WTC11 (cell line): ENCODE measurements at regions not wholly inside any gene's neighbourhood (a gene's known extent, or its start where the extent isn't known, plus 50 kb on each side); places are given as distances from the start of the nearest gene placed in this dataset.

Experiments
- ATAC-seq: fragments of 200-7000 bp; cut with Tn5 transposase; 2 replicates; pipeline ENCODE4 v1.10.0; 2021; ENCODE audit warnings: mild to moderate bottlenecking, moderate library complexity
- CTCF ChIA-PET: fragments of 300-600 bp; sonication (Branson Sonifier 250); formaldehyde crosslinking; loops from one replicate; lab custom pipeline; 2021; ENCODE audit warnings: antibody characterized with exemption; lab: Charles Lee
- POLR2A ChIA-PET: fragments of 350-600 bp; sonication (Branson Sonifier 250); formaldehyde crosslinking; loops from one replicate; lab custom pipeline; 2021; ENCODE audit warnings: antibody characterized with exemption; lab: Charles Lee
- DNase-seq: peaks from one replicate; pipeline ENCODE4 v3.0.0; 2021; ENCODE audit warnings: low spot score
- H3K27ac Mint-ChIP-seq: 2 replicates; pipeline ENCODE4 v1.8.0; 2021; ENCODE audit warnings: mixed read lengths
- H3K27me3 Mint-ChIP-seq: 2 replicates; pipeline ENCODE4 v1.8.0; 2021; ENCODE audit warnings: low read depth, mild to moderate bottlenecking, moderate library complexity, mixed read lengths
- H3K36me3 Mint-ChIP-seq: 2 replicates; pipeline ENCODE4 v1.8.0; 2021; ENCODE audit warnings: mixed read lengths
- H3K4me1 Mint-ChIP-seq: 2 replicates; pipeline ENCODE4 v1.8.0; 2022; ENCODE audit warnings: mixed read lengths
- H3K4me3 Mint-ChIP-seq: 2 replicates; pipeline ENCODE4 v1.8.0; 2021; ENCODE audit warnings: mild to moderate bottlenecking, moderate library complexity, mixed read lengths
- H3K9me3 Mint-ChIP-seq: 2 replicates; pipeline ENCODE4 v1.8.0; 2021; ENCODE audit warnings: mixed read lengths
- EMX1 ChIP-seq: fragments of 250-450 bp; sonication (Bioruptor Pico); IDR thresholded peaks from 2 replicates; pipeline ENCODE4 v1.8.0; 2021; ENCODE audit warnings: mild to moderate bottlenecking
- KAT7 ChIP-seq: sonication (generic); formaldehyde crosslinking; IDR thresholded peaks from 2 replicates; pipeline ENCODE4 v1.8.1; 2023; ENCODE audit warnings: missing genetic modification reagents, mild to moderate bottlenecking, borderline replicate concordance
- MXD4 ChIP-seq: fragments of 250-450 bp; sonication (Bioruptor Pico); IDR thresholded peaks from 2 replicates; pipeline ENCODE4 v1.8.0; 2021; ENCODE audit warnings: mild to moderate bottlenecking, moderate library complexity, borderline replicate concordance
- MYBL2 ChIP-seq: sonication (generic); formaldehyde crosslinking; IDR thresholded peaks from 2 replicates; pipeline ENCODE4 v1.8.1; 2023; ENCODE audit warnings: mild to moderate bottlenecking, moderate library complexity, missing genetic modification reagents
- RORB ChIP-seq: fragments of 250-450 bp; sonication (Bioruptor Pico); IDR thresholded peaks from 2 replicates; pipeline ENCODE4 v1.9.0; 2021; ENCODE audit warnings: mild to moderate bottlenecking
- SP1 ChIP-seq: sonication (generic); formaldehyde crosslinking; conservative IDR thresholded peaks from 2 replicates; pipeline ENCODE4 v1.8.1; 2022; ENCODE audit warnings: missing genetic modification reagents
- TEAD1 ChIP-seq: sonication (generic); formaldehyde crosslinking; IDR thresholded peaks from 2 replicates; pipeline ENCODE4 v1.8.0; 2022; ENCODE audit warnings: mild to moderate bottlenecking, missing genetic modification reagents
- ZNF121 ChIP-seq: sonication (generic); formaldehyde crosslinking; IDR thresholded peaks from 2 replicates; pipeline ENCODE4 v1.8.0; 2023; ENCODE audit warnings: missing genetic modification reagents
- ZNF232 ChIP-seq: sonication (generic); formaldehyde crosslinking; IDR thresholded peaks from 2 replicates; pipeline ENCODE4 v1.8.0; 2022; ENCODE audit warnings: mild to moderate bottlenecking, missing genetic modification reagents
- ZNF396 ChIP-seq: fragments of 250-450 bp; sonication (Bioruptor Pico); IDR thresholded peaks from 2 replicates; pipeline ENCODE4 v1.8.0; 2021; ENCODE audit warnings: mild to moderate bottlenecking, moderate library complexity, borderline replicate concordance
- ZNF423 ChIP-seq: fragments of 250-450 bp; sonication (Bioruptor Pico); IDR thresholded peaks from 2 replicates; pipeline ENCODE4 v2.1.2; 2022; ENCODE audit warnings: mild to moderate bottlenecking, moderate library complexity
- TF ChIP-seq, protein P1 (sequence below): sonication (generic); formaldehyde crosslinking; IDR thresholded peaks from 2 replicates; pipeline ENCODE4 v1.8.1; 2023; ENCODE audit warnings: mild to moderate bottlenecking, missing genetic modification reagents, moderate library complexity
- TF ChIP-seq, protein P2 (sequence below): fragments of 250-450 bp; sonication (Bioruptor Pico); IDR thresholded peaks from 2 replicates; pipeline ENCODE4 v1.8.0; 2021; ENCODE audit warnings: mild to moderate bottlenecking
- TF ChIP-seq, protein P3 (sequence below): fragments of 250-450 bp; sonication (Bioruptor Pico); conservative IDR thresholded peaks from 2 replicates; pipeline ENCODE4 v1.9.0; 2021; ENCODE audit warnings: mild to moderate bottlenecking
- TF ChIP-seq, protein P4 (sequence below): fragments of 250-450 bp; sonication (Bioruptor Pico); IDR thresholded peaks from 2 replicates; pipeline ENCODE4 v1.9.0; 2021; ENCODE audit warnings: moderate library complexity, mild to moderate bottlenecking, inconsistent platforms, borderline replicate concordance
- TF ChIP-seq, protein P5 (sequence below): sonication (generic); formaldehyde crosslinking; IDR thresholded peaks from 2 replicates; pipeline ENCODE4 v1.8.0; 2022; ENCODE audit warnings: mild to moderate bottlenecking, missing genetic modification reagents
- TF ChIP-seq, protein P6 (sequence below): sonication (generic); formaldehyde crosslinking; IDR thresholded peaks from 2 replicates; pipeline ENCODE4 v1.8.0; 2022; ENCODE audit warnings: mild to moderate bottlenecking, missing genetic modification reagents
- TF ChIP-seq, protein P7 (sequence below): sonication (generic); formaldehyde crosslinking; IDR thresholded peaks from 2 replicates; pipeline ENCODE4 v1.8.1; 2023; ENCODE audit warnings: mild to moderate bottlenecking, missing genetic modification reagents, moderate library complexity
- TF ChIP-seq, protein P8 (sequence below): sonication (generic); formaldehyde crosslinking; IDR thresholded peaks from 2 replicates; pipeline ENCODE4 v1.8.0; 2022; ENCODE audit warnings: mild to moderate bottlenecking, missing genetic modification reagents

DNA sequence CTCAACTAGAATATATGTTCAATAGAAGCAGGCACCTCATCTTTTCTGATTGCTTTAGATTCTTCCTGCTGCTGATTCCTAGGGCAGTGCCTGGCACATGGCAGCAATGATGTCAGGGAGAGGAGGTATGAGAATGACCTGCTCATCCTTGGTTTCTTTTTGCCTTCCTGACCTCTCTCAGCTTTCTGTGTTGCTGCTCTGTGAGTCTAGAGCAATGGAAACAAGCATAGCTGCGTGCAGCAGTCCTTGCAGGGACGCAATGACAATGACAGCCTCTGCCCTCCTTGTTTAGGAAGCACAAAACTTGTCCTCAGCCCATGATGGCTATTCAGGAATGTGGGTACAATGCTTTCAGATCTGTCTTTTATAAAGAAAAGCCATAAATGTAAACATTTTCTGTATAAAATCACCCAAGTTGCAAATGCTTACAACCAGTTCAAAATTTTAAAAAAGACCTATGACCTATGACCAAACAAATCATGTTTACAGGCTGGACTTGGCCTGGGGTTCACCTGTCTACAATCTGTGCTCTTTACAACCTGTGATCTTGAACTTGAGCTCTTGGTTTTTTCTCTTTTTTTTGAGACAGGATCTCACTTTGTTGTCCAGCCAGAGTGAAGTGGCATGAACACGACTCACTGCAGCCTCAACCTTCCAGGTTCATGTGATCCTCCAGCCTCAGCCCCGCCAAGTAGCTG, 549.4 kb upstream of the ATP2B1 start:
- Mint-ChIP-seq H3K36me3 (no peaks in the 10 kb centered on the region), H3K9me3 (no peaks in the 10 kb centered on the region), H3K4me3 (no peak overlapping the region), H3K27me3 (no peaks in the 10 kb centered on the region), H3K4me1 (peaks cover 7% of the 10 kb centered on the region), H3K27ac (no peak overlapping the region)
- no peak for DNase-seq
- TF ChIP-seq, protein P1, sequence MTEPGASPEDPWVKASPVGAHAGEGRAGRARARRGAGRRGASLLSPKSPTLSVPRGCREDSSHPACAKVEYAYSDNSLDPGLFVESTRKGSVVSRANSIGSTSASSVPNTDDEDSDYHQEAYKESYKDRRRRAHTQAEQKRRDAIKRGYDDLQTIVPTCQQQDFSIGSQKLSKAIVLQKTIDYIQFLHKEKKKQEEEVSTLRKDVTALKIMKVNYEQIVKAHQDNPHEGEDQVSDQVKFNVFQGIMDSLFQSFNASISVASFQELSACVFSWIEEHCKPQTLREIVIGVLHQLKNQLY (CRISPR knock-in tag): no peak
- TF ChIP-seq MYBL2 (CRISPR knock-in tag) (no peak), TEAD1 (CRISPR knock-in tag) (no peak), ZNF121 (CRISPR knock-in tag) (no peak), ZNF232 (CRISPR knock-in tag) (no peak), ZNF423 (CRISPR knock-in tag) (no peak), RORB (CRISPR knock-in tag) (no peak), KAT7 (CRISPR knock-in tag) (no peak), MXD4 (CRISPR knock-in tag) (no peak), EMX1 (CRISPR knock-in tag) (no peak)
- TF ChIP-seq, protein P2, sequence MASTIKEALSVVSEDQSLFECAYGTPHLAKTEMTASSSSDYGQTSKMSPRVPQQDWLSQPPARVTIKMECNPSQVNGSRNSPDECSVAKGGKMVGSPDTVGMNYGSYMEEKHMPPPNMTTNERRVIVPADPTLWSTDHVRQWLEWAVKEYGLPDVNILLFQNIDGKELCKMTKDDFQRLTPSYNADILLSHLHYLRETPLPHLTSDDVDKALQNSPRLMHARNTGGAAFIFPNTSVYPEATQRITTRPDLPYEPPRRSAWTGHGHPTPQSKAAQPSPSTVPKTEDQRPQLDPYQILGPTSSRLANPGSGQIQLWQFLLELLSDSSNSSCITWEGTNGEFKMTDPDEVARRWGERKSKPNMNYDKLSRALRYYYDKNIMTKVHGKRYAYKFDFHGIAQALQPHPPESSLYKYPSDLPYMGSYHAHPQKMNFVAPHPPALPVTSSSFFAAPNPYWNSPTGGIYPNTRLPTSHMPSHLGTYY (CRISPR knock-in tag): no peak
- TF ChIP-seq, protein P3, sequence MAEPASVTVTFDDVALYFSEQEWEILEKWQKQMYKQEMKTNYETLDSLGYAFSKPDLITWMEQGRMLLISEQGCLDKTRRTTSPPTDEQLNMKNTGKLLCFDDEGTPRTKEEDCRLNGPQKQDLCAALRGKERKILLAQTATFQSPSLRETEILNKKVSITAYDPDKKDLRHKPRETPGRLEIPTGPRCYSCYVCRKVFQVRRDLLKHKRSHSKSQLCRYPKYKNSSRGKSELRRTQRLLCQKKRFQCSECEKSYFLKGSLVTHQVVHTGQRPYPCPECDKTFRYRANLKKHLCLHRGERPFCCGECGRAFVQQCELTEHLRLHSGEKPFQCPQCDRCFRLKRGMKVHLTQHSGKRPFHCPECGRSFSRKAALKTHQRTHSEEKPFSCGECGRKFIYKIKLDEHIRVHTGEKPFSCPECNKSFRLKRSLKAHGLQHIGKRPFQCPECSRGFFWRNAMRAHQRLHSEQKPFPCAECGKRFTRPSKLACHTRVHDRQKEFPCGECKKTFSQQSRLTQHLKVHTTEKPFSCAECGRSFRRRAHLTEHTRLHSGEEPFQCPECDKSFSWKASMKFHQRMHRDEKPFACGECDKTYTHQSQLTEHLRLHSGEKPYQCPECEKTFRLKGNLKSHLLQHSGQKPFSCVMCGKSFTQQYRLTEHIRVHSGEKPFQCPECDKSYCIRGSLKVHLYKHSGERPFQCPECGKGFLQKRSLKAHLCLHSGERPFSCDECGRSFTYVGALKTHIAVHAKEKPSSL: no peak
- ChIA-PET POLR2A (no interaction called here), CTCF (no interaction called here)
- ATAC-seq: no peak

DNA sequence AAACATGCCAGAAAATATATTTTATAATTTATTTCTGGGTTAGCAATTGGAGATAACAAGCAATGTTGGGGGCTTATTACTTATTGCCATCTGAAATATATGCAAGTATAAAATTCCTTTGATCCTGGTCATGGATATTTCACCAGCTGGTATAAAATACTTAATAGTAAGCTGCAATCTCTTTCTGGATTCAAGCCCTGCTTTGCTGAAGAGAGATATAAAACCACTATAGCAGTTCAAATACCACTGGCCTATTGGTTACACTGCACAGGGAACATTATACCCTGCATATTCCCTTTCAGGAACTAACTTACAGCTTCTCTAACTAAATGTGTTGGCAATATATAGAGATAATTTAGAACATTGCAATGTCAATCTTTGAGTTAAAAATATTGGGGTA, 546.2 kb upstream of the ATP2B1 start:
- TF ChIP-seq SP1 (CRISPR knock-in tag) (no peak), ZNF396 (CRISPR knock-in tag) (no peak), MXD4 (CRISPR knock-in tag) (no peak)
- TF ChIP-seq, protein P4, sequence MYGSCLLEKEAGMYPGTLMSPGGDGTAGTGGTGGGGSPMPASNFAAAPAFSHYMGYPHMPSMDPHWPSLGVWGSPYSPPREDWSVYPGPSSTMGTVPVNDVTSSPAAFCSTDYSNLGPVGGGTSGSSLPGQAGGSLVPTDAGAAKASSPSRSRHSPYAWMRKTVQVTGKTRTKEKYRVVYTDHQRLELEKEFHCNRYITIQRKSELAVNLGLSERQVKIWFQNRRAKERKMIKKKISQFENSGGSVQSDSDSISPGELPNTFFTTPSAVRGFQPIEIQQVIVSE (CRISPR knock-in tag): no peak
- TF ChIP-seq, protein P2 (CRISPR knock-in tag): no peak
- TF ChIP-seq, protein P5, sequence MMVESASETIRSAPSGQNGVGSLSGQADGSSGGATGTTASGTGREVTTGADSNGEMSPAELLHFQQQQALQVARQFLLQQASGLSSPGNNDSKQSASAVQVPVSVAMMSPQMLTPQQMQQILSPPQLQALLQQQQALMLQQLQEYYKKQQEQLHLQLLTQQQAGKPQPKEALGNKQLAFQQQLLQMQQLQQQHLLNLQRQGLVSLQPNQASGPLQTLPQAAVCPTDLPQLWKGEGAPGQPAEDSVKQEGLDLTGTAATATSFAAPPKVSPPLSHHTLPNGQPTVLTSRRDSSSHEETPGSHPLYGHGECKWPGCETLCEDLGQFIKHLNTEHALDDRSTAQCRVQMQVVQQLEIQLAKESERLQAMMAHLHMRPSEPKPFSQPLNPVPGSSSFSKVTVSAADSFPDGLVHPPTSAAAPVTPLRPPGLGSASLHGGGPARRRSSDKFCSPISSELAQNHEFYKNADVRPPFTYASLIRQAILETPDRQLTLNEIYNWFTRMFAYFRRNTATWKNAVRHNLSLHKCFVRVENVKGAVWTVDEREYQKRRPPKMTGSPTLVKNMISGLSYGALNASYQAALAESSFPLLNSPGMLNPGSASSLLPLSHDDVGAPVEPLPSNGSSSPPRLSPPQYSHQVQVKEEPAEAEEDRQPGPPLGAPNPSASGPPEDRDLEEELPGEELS (CRISPR knock-in tag): no peak
- TF ChIP-seq, protein P6, sequence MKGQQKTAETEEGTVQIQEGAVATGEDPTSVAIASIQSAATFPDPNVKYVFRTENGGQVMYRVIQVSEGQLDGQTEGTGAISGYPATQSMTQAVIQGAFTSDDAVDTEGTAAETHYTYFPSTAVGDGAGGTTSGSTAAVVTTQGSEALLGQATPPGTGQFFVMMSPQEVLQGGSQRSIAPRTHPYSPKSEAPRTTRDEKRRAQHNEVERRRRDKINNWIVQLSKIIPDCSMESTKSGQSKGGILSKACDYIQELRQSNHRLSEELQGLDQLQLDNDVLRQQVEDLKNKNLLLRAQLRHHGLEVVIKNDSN (CRISPR knock-in tag): no peak
- TF ChIP-seq, protein P7, sequence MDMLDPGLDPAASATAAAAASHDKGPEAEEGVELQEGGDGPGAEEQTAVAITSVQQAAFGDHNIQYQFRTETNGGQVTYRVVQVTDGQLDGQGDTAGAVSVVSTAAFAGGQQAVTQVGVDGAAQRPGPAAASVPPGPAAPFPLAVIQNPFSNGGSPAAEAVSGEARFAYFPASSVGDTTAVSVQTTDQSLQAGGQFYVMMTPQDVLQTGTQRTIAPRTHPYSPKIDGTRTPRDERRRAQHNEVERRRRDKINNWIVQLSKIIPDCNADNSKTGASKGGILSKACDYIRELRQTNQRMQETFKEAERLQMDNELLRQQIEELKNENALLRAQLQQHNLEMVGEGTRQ (CRISPR knock-in tag): no peak
- TF ChIP-seq, protein P8, sequence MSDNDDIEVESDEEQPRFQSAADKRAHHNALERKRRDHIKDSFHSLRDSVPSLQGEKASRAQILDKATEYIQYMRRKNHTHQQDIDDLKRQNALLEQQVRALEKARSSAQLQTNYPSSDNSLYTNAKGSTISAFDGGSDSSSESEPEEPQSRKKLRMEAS: no peak
- TF ChIP-seq, all 79 proteins: peak for 0
- DNase-seq (no peak), ATAC-seq (no peak)
- Mint-ChIP-seq H3K27me3 (no peaks in the 10 kb centered on the region), H3K36me3 (no peaks in the 10 kb centered on the region), H3K4me1 (peaks cover 19% of the 10 kb centered on the region), H3K4me3 (no peak overlapping the region), H3K9me3 (no peaks in the 10 kb centered on the region), H3K27ac (no peak overlapping the region)
- ChIA-PET POLR2A (no interaction called here), CTCF (no interaction called here)
